B cell (primary cell): ENCODE measurements at regions not wholly inside any gene's neighbourhood (a gene's known extent, or its start where the extent isn't known, plus 50 kb on each side); places are given as distances from the start of the nearest gene placed in this dataset.
"Not testable (repeated sequence)": the region's sequence is repeated elsewhere in the genome, so short reads cannot be mapped to it uniquely, and the experiment has no call there.

Source experiments
- ATAC-seq: fragments of 200-7000 bp; cut with Tn5 transposase; one replicate; pipeline ENCODE4 v1.10.0; 2021; ENCODE audit warnings: low read depth, mild to moderate bottlenecking, moderate number of reproducible peaks, moderate library complexity
- CTCF ChIA-PET: fragments of 350-600 bp; sonication (Branson Sonifier 250); formaldehyde crosslinking; loops from one replicate; lab custom pipeline; 2021; ENCODE audit warnings: antibody characterized with exemption, inconsistent platforms; lab: Charles Lee
- POLR2A ChIA-PET: fragments of 350-600 bp; sonication (Branson Sonifier 250); formaldehyde crosslinking; loops from one replicate; lab custom pipeline; 2021; ENCODE audit warnings: antibody characterized with exemption; lab: Charles Lee
- DNase-seq: peaks from one replicate; pipeline ENCODE4 v3.0.0; 2013
- H2AFZ ChIP-seq: 2 replicates; pipeline ENCODE4 v1.6.1; 2012; ENCODE audit warnings: mild to moderate bottlenecking, low read depth, low read length; ENCODE audit not compliant: insufficient read depth, poor library complexity, severe bottlenecking
- H3K27ac ChIP-seq, 2 donors: 1 replicate in 1 of 2; 2 replicates in 1 of 2; pipeline ENCODE4 v1.5.1; 2012 to 2013; ENCODE audit warnings: low read length in 2 of 2, mild to moderate bottlenecking in 2 of 2, moderate library complexity in 1 of 2
- H3K27me3 ChIP-seq, 4 experiments: fragments of 200-600 bp in 1 of 4; sonication (generic) in 1 of 4; replicated peaks in 1 of 4; 1 replicate in 2 of 4; 2 replicates in 2 of 4; pipeline versions ENCODE4 v1.6.1 to v1.7.0; 2013 to 2016; ENCODE audit warnings: low read length in 3 of 4, mild to moderate bottlenecking in 2 of 4, mixed read lengths in 1 of 4, moderate library complexity in 1 of 4; ENCODE audit not compliant: insufficient read depth in 4 of 4, control insufficient read depth in 3 of 4; ENCODE audit errors: control extremely low read depth in 1 of 4
- H3K36me3 ChIP-seq, 2 experiments: replicated peaks in 1 of 2; 1 replicate in 1 of 2; 2 replicates in 1 of 2; pipeline versions ENCODE4 v1.6.1 to v1.7.1; 2013; ENCODE audit warnings: low read length in 1 of 2; ENCODE audit not compliant: insufficient read depth in 2 of 2, control insufficient read depth in 1 of 2; ENCODE audit errors: control extremely low read depth in 1 of 2, extremely low read depth in 1 of 2
- H3K4me1 ChIP-seq, 2 donors: fragments of 200-600 bp in 1 of 2; sonication (generic) in 1 of 2; 1 replicate in 1 of 2; 2 replicates in 1 of 2; pipeline versions ENCODE4 v1.5.1 to v1.6.1; 2013 to 2017; ENCODE audit warnings: low read length in 2 of 2; ENCODE audit not compliant: control insufficient read depth in 2 of 2, insufficient read depth in 2 of 2
- H3K4me2 ChIP-seq: replicated peaks from 2 replicates; pipeline ENCODE3; 2012; ENCODE audit warnings: mild to moderate bottlenecking, low read depth, low read length; ENCODE audit not compliant: poor library complexity, severe bottlenecking
- H3K4me3 ChIP-seq, 5 experiments: fragments of 200-600 bp in 1 of 5; sonication (generic) in 1 of 5; 1 replicate in 3 of 5; 2 replicates in 2 of 5; pipeline versions ENCODE4 v1.5.1 to v1.7.0; 2011 to 2016; ENCODE audit warnings: low read length in 4 of 5, mild to moderate bottlenecking in 4 of 5, low read depth in 2 of 5, control low read depth in 1 of 5, moderate library complexity in 1 of 5; ENCODE audit not compliant: insufficient read depth in 1 of 5; ENCODE audit errors: control extremely low read depth in 1 of 5, extremely low read depth in 1 of 5
- H3K79me2 ChIP-seq: fragments of 200-600 bp; sonication (generic); one replicate; pipeline ENCODE4 v1.6.0; 2016; ENCODE audit warnings: low read length; ENCODE audit not compliant: control insufficient read depth, insufficient read depth
- H3K9ac ChIP-seq: fragments of 200-600 bp; sonication (generic); 2 replicates; pipeline ENCODE4 v1.6.1; 2017; ENCODE audit warnings: mild to moderate bottlenecking, low read length, moderate library complexity
- H3K9me3 ChIP-seq, 3 donors: one replicate each; pipeline versions ENCODE4 v1.6.1 to v1.7.1; 2013; ENCODE audit warnings: low read length in 2 of 3; ENCODE audit not compliant: control insufficient read depth in 2 of 3, insufficient read depth in 1 of 3; ENCODE audit errors: control extremely low read depth in 1 of 3
- H4K20me1 ChIP-seq: 2 replicates; pipeline ENCODE4 v1.6.0; 2012; ENCODE audit warnings: mild to moderate bottlenecking, low read length; ENCODE audit not compliant: insufficient read depth, control insufficient read depth, poor library complexity, severe bottlenecking
- H3K27ac Mint-ChIP-seq: one replicate; pipeline ENCODE4 v1.8.0; 2021; ENCODE audit warnings: mixed read lengths
- H3K27me3 Mint-ChIP-seq: one replicate; pipeline ENCODE4 v1.8.0; 2021; ENCODE audit warnings: mixed read lengths
- H3K4me1 Mint-ChIP-seq: one replicate; pipeline ENCODE4 v1.8.0; 2021; ENCODE audit warnings: mixed read lengths
- H3K4me3 Mint-ChIP-seq: one replicate; pipeline ENCODE4 v1.8.0; 2021; ENCODE audit warnings: mixed read lengths
- H3K9me3 Mint-ChIP-seq: one replicate; pipeline ENCODE4 v1.8.0; 2022; ENCODE audit warnings: mixed read lengths; ENCODE audit not compliant: insufficient read depth
- CTCF ChIP-seq: fragments of 200-600 bp; IDR thresholded peaks from one replicate; pipeline ENCODE4 v1.8.0; 2022; ENCODE audit warnings: antibody characterized with exemption, mild to moderate bottlenecking
- EZH2 ChIP-seq: IDR thresholded peaks from 2 replicates; pipeline ENCODE4 v1.6.1; 2012; ENCODE audit warnings: borderline replicate concordance, low read depth, mild to moderate bottlenecking, moderate library complexity, low read length; ENCODE audit not compliant: insufficient read depth, poor library complexity, severe bottlenecking
- WGBS: methylation state at CpG from one replicate; pipeline ENCODE4 v1.1.5; 2013; ENCODE audit warnings: missing lambda C conversion rate; ENCODE audit not compliant: insufficient coverage; 5-methylcytosine and 5-hydroxymethylcytosine counted together
- intact Hi-C: fragments of 100-400 bp; cut with micrococcal nuclease; formaldehyde crosslinking; loops from one replicate; pipeline ENCODE4 v1.10.0; 2022

GRCh38 chr5:88643315-88643714 lies 239.7 kb downstream of the MEF2C start:
- ATAC-seq (no peak), DNase-seq (no peak)
- no peaks in the 10 kb centered on the region for H3K79me2 ChIP-seq
- TF ChIP-seq EZH2 (no peak), CTCF (no peak)
- CTCF ChIA-PET: no interaction called here
- H3K9me3 ChIP-seq: no peaks in the 10 kb centered on the region
- no peaks in the 10 kb centered on the region for H3K36me3 ChIP-seq
- H3K4me1 ChIP-seq: no peaks in the 10 kb centered on the region
- H3K27ac ChIP-seq: no peak overlapping the region
- H4K20me1 ChIP-seq: no peaks in the 10 kb centered on the region
- H2AFZ ChIP-seq: no peak overlapping the region
- H3K4me3 ChIP-seq: no peak overlapping the region
- H3K27me3 ChIP-seq: peaks cover 0 to 13% (median 2%) of the 10 kb centered on the region in 4 experiments
- no peaks in the 10 kb centered on the region for H3K9me3 Mint-ChIP-seq
- H3K4me1 Mint-ChIP-seq: no peaks in the 10 kb centered on the region
- peaks cover 27% of the 10 kb centered on the region for H3K27me3 Mint-ChIP-seq
- H3K9ac ChIP-seq: no peak overlapping the region
- H3K27ac Mint-ChIP-seq: no peak overlapping the region
- H3K4me2 ChIP-seq: no peak overlapping the region
- POLR2A ChIA-PET: no interaction called here
- intact Hi-C loops: no loop called here
- no peak overlapping the region for H3K4me3 Mint-ChIP-seq

GRCh38 chr5:88634014-88634413 lies 249.0 kb downstream of the MEF2C start:
- ChIA-PET POLR2A (no interaction called here), CTCF (no interaction called here)
- no peak overlapping the region for H3K4me2 ChIP-seq
- Mint-ChIP-seq H3K4me1 (no peaks in the 10 kb centered on the region), H3K4me3 (no peak overlapping the region), H3K27ac (no peak overlapping the region), H3K27me3 (peaks cover 29% of the 10 kb centered on the region), H3K9me3 (no peaks in the 10 kb centered on the region)
- H3K9me3 ChIP-seq: no peaks in the 10 kb centered on the region
- H2AFZ ChIP-seq: no peak overlapping the region
- DNase-seq (no peak), ATAC-seq (no peak)
- no peak for TF ChIP-seq EZH2
- no peak for TF ChIP-seq CTCF
- no peaks in the 10 kb centered on the region for H3K79me2 ChIP-seq
- no peaks in the 10 kb centered on the region for H3K36me3 ChIP-seq
- intact Hi-C loops: no loop called here
- no peak overlapping the region for H3K4me3 ChIP-seq
- no peaks in the 10 kb centered on the region for H3K27me3 ChIP-seq
- H3K9ac ChIP-seq: no peak overlapping the region
- no peak overlapping the region for H3K27ac ChIP-seq
- H4K20me1 ChIP-seq: no peaks in the 10 kb centered on the region
- no peaks in the 10 kb centered on the region for H3K4me1 ChIP-seq
- WGBS: no CpG with 5 or more reads among the region's 2 CpGs

GRCh38 chr5:88622890-88623289 lies 260.1 kb downstream of the MEF2C start:
- DNase-seq, H3K36me3 ChIP-seq, ATAC-seq, H2AFZ ChIP-seq, H3K27ac Mint-ChIP-seq, H3K4me1 ChIP-seq, POLR2A ChIA-PET, H3K9me3 ChIP-seq, H3K27me3 Mint-ChIP-seq, H3K27ac ChIP-seq, H3K4me3 ChIP-seq, H3K79me2 ChIP-seq, H3K4me3 Mint-ChIP-seq, H3K4me2 ChIP-seq, intact Hi-C loops, H3K9me3 Mint-ChIP-seq, H4K20me1 ChIP-seq, H3K9ac ChIP-seq, H3K4me1 Mint-ChIP-seq, CTCF ChIA-PET, H3K27me3 ChIP-seq: not testable (repeated sequence)
- 99% methylated on average over 5 of the region's 5 CpGs for WGBS
